ENCODE measurements at regions not wholly inside any gene's neighbourhood (a gene's known extent, or its start where the extent isn't known, plus 50 kb on each side); places are given as distances from the start of the nearest gene placed in this dataset.
"Not testable (repeated sequence)": the region's sequence is repeated elsewhere in the genome, so short reads cannot be mapped to it uniquely, and the experiment has no call there.

DNA sequence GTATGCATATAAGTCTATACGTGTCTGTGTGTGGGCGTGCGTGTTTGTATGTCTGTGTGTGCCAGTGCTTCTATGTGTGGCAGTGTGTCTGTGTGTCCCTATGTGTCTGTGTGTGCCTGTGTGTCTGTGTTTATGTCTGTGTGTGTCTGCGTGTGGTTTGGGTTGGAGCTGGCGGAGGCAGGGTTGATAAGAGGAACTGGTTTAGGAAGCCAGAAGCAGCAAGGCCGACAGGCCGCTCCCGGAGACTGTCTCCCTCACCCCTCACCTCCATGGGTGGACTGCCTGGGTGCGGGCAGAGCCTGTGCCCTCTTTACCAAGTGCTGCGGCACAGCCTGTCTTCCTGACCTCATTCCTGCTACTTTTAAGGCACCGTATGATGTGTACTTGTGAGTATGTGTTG lies 327.1 kb upstream of the B3GAT1 start:
- DNase-seq: no peak

- no peak for DNase-seq
These were observed 326.5 kb upstream of the B3GAT1 start for GRCh38 chr11:134738581-134738980.

GRCh38 chr11:134737563-134738510 lies 325.8 kb upstream of the B3GAT1 start:
- no peak for DNase-seq

- DNase-seq: peak; percentile 23
These were observed 324.4 kb upstream of the B3GAT1 start for GRCh38 chr11:134736251-134736947.

- no peak for DNase-seq
These were observed 322.9 kb upstream of the B3GAT1 start for GRCh38 chr11:134734894-134735293.

DNA sequence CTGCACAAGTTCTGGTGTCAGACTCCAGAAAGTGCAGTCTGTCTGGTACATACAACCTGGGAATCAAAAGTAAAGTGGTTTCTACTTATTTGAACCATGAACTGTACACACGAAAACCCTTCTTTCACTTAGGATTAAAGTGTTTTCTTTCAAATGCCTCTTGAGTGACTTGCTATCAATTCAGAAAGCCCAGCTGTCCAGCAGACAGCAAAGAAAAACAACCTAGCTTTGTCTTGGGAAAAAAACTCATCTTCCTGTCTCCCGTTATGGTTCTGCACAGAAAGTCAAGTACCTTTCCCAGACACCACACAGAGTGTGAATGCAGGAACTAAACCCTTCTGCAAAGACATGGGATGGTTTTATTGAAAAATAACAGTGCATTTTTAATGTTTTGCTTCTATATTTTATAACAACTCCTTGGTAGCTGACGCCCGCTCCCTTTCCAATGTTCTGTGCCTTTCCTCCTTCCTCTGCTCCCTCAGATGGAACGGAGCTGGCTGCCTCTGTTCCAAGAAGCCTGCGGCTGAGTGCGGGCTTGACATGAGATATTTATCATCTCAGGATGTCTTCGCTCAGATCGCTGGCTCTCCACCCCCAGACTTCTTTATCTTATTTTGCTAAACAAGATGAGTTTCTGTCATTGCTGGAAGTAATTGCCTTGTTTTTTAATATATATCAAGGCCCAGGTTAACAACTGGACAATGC lies 322.3 kb upstream of the B3GAT1 start:
- DNase-seq: no peak

DNA sequence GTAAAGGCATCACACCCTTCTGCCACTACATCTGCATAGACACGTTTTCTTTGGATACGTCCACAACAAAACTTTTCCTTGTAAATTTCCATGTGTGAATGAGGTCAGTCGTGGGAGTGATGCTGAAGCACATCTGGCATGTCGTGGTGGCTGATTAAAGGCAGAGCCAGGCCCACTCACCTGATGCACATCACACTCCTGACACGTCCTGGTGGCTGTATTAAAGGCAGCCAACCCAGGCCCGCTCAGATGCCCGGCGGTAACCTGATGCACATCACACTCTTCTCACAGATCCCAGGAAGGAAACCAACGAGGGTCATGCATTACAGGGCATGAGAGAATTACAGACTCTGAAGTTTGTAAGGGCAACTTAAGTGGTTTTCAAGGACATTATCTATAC lies 321.6 kb upstream of the B3GAT1 start:
- DNase-seq: no peak

DNA sequence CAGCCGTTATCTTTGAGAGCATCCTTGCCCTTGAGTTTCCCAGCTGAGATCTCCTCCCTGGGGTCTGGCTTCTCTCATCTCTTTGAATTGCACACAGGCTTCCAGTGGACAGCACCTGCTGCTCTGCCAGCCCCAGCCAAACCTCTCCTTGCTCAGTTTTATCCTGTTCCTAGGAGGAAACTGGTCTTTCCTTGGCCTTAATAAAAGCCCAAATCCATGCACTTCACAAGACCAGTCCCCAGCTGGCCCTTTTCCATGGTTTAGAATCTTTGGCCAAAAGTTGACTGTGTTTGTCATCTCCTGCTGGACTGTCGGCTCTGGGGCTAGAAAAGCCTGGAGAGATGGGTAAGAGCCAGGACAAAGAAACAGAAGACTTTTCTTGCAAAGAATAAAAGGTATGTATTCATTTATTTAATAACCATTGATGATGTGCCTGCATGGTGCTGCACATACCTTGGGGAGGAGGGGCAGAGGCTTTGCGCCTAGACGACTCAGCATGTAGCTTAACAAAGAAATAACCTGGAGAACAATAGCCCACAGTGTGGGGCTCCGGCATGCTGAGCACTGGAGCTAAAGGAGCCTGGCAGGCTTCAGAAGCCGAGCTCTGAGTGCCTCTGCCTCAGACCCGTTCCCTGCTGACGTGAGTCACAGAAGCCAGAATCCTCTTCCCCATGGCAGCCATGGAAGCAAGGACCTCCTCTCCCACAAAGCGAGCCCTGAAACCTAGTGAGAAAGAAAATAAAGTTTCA lies 319.3 kb upstream of the B3GAT1 start:
- DNase-seq: no peak

DNA sequence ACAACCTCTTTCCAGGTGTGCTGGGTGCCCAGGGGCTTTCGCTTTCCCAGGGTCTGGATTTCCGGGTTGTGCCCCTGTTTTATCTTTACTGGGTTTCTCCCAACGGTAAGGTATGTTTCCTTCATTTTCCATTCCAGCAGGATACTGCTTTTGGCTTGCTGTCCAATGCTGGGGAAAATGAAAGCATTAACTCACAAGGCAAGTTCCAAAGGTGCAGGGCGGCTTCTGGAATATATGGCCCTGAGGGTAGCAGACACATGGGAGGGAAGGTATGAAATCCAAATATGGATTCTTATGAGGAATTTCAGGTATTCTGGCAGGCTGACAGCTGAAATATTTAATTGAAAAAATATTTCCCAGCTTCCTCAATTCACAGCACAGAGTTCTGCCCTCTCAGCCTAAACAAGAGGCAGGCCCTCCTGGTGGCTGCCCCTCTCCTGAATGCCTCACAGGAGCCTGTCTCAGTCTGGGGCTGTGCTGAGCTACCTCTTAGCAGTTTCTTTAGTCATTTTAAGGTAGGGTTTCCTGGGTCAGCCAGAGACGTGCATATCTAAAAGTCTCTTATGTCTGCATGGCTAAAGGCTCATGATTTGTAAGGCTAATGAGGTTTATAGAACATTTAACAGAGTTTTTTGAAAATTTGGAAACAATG lies 318.6 kb upstream of the B3GAT1 start:
- DNase-seq: no peak

DNA sequence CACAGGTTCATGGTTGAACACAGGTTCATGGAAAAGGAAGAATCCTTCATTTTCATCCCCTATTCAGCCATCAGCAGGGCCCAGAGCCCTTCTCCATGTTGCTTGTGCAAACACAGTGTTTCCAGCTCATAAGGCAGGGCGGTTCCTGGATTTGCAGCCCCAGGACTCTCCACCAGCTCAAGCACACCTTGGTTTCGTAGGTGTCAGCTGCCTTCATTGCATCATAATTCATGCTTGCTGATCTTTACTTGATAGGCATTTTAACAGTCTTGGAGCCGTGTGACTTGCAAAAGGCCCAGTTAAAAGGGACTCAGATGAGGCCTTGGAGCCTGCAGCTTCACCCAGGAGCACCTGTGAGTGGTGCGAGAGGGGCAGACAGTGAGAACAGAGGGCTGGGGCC lies 318.1 kb upstream of the B3GAT1 start:
- DNase-seq: no peak

- no peak for DNase-seq
These were observed 316.1 kb upstream of the B3GAT1 start for GRCh38 chr11:134728186-134728585.

DNA sequence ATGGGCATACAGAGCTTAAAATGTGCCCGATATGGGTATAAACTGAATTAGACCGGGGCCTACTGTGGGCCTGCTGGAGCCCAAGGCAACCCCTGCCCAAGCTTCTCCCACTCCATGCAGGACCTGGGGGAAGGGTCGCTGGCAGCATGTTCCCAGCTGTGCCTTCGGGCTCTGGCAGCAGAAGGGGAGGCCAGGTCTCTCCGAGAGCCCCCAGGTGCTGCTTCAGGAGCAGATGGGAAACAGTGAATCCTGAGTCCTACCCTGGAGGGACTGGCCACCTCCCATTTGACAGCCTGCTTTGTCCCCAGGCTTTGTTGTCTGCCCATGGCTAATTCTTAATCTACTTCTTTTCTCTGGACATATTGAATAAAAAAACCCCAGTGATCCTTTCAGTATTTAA lies 315.6 kb upstream of the B3GAT1 start:
- DNase-seq: no peak

DNA sequence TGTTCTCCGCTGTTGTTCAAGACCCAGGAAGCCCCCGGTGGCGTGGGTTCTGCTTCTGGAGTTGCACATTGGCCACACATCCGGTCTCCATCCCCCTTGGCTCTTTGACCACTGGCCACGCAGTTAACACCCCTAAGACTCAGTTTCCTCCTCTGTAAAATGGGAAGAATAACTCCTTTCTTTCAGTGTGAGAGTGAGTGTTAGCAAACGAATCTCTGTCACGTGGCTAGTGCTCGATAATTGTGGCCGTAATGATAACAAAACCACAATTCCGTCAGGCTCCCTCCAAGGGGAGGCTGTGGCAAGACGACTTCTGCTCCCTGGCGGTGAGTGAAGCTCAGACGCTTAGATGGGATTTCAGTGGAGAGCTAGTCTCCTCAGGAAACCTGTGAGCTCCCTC lies 315.2 kb upstream of the B3GAT1 start:
- no peak for DNase-seq

GRCh38 chr11:134725716-134726639 lies 313.9 kb upstream of the B3GAT1 start:
- DNase-seq: no peak

DNA sequence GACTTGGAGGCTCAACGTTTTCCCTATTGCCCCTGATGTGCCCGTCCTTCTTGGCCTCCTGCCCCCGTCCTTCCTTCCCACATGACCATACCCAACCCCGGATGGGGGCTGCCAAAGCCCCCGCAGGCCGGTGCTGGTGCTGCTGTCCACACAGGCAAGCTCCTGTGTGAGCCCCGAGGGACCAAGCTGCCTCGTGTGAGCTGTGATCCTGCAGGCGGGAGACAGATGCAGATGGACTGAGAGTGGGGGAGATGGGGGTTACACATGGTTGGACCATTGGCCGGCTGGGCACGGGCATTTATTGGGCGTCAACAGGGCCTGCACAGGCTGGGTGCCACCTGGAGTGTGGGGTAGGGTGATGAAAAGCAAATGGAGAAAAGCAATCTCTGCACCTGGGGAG lies 313.2 kb upstream of the B3GAT1 start:
- no peak for DNase-seq

GRCh38 chr11:134724779-134725140 lies 312.7 kb upstream of the B3GAT1 start:
- DNase-seq: no peak

- DNase-seq: no peak
These were observed 312.2 kb upstream of the B3GAT1 start for GRCh38 chr11:134724106-134724778.

DNA sequence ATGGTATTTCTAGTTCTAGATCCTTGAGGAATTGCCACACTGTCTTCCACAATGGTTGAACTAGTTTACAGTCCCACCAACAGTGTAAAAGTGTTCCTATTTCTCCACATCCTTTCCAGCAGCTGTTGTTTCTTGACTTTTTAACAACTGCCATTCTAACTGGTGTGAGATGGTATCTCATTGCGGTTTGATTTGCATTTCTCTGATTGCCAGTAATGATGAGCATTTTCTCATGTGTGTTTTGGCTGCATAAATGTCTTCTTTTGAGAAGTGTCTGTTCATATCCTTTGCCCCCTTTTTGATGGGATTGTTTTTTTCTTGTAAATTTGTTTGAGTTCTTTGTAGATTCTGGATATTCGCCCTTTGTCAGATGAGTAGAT lies 308.6 kb upstream of the B3GAT1 start:
- not testable (repeated sequence) for DNase-seq

DNA sequence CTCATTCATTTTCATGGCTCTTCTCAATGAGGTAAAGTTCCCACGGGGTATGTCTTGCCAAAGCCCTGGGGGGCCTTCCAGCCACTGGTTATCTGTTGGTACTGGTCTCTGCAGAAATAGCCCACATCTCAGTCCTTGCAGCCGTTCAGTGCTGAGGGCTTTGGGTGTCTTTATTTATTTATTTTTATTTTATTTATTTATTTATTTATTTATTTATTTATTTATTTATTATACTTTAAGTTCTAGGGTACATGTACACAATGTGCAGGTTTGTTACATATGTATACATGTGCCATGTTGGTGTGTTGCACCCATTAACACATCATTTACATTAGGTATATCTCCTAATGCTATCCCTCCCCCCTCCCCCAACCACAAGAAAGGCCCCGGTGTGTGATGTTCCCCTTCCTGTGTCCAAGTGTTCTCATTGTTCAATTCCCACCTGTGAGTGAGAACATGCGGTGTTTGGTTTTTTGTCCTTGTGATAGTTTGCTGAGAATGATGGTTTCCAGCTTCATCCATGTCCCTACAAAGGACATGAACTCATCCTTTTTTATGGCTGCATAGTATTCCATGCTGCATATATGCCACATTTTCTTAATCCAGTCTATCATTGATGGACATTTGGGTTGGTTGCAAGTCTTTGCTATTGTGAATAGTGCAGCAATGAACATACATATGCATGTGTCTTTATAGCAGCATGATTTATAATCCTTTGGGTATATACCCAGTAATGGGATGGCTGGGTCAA lies 308.1 kb upstream of the B3GAT1 start:
- DNase-seq: not testable (repeated sequence)

DNA sequence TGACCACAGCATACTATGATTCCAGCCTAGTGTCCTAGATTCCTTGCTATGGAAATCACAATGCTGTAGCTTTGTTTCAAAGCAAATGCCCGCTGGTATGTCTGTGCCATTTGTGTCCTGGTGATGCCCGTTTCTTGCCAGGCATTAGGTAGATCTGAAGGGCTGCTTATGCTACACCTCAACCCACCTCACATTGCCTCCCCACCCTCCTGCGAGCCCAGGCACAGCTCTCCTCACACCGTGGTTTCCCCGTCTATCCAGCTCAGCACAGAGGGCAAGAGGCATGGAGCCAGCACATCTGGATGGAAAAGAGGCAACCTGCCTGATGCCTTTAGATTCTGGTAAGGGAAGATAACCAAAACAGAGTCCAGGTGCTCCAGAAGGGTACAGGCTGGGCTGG lies 307.4 kb upstream of the B3GAT1 start:
- DNase-seq: no peak
